Mucosa of rectum (tissue), 2 donors: ENCODE measurements at regions not wholly inside any gene's neighbourhood (a gene's known extent, or its start where the extent isn't known, plus 50 kb on each side); places are given as distances from the start of the nearest gene placed in this dataset.

ENCODE experiments used
- H3K27ac ChIP-seq, 2 donors: one replicate each; pipeline ENCODE4 v1.7.0; 2013; ENCODE audit warnings: inconsistent platforms in 2 of 2, low read depth in 2 of 2, low read length in 2 of 2
- H3K27me3 ChIP-seq, 2 donors: one replicate each; pipeline ENCODE4 v1.7.0; 2013; ENCODE audit warnings: low read length in 2 of 2; ENCODE audit not compliant: control insufficient read depth in 2 of 2, insufficient read depth in 2 of 2
- H3K36me3 ChIP-seq, 2 donors: one replicate each; pipeline ENCODE4 v1.7.0; 2013; ENCODE audit warnings: low read length in 2 of 2; ENCODE audit not compliant: control insufficient read depth in 2 of 2, insufficient read depth in 2 of 2
- H3K4me1 ChIP-seq, 2 donors: one replicate each; pipeline ENCODE4 v1.7.0; 2013; ENCODE audit warnings: low read length in 2 of 2, mild to moderate bottlenecking in 1 of 2; ENCODE audit not compliant: control insufficient read depth in 2 of 2, insufficient read depth in 2 of 2
- H3K4me3 ChIP-seq, 2 donors: one replicate each; pipeline ENCODE4 v1.7.0; 2013; ENCODE audit warnings: low read length in 2 of 2
- H3K9ac ChIP-seq, 2 donors: one replicate each; pipeline ENCODE4 v1.7.0; 2013; ENCODE audit warnings: low read length in 2 of 2, low read depth in 1 of 2, mild to moderate bottlenecking in 1 of 2
- H3K9me3 ChIP-seq, 2 donors: one replicate each; pipeline ENCODE4 v1.7.0; 2013; ENCODE audit warnings: low read length in 2 of 2; ENCODE audit not compliant: control insufficient read depth in 2 of 2
- donor health status: healthy.
- donor health status: Normal muscosa, but diverticular disease.

DNA sequence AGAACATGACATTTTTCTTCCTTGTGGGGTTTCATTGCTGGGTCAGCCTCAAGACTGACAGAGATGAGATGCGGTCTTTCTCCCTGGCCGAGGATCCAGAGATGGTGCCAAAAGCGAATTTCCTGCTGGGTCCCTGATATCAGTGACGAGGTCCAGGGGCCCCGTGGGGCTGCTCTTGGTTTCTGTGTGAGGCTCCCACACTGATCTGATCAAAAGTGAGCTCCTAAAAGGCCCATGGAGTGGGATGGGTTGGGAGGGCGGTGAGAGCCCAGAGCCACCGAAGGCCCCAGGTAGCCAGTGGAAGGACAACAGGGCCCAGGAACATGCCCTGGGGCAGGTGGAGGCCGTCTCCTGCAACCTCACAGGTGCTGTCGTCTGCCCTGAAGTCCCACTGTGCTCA lies 208.4 kb upstream of the CDH4 start:
- Histone ChIP-seq H3K9ac (no peak overlapping the region), H3K27me3 (no peaks in the 10 kb centered on the region), H3K36me3 (no peaks in the 10 kb centered on the region), H3K4me3 (no peak overlapping the region), H3K27ac (no peak overlapping the region), H3K9me3 (peaks cover 0 to 8% of the 10 kb centered on the region in 2 donors), H3K4me1 (no peaks in the 10 kb centered on the region)

DNA sequence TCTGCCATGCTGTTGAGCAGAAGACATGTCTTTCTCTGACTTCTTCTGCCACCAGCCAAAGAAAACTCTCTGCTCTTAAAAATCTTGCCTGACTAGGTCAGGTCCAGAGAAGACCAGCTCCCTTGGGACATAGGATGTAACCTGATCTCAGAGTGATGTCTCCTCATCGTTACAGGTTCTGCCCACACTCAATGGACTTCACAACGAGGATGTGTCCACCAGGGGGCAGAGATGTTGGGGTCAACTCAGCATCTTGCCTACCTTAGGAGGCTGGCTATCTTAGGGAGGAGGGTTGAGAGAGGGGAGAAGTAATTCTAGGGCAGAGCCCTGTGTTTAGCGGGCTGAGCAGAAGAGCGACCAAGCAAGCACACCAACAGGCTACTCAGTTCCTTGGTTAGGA lies 207.6 kb upstream of the CDH4 start:
- Histone ChIP-seq H3K4me1 (no peaks in the 10 kb centered on the region), H3K9ac (no peak overlapping the region), H3K4me3 (no peak overlapping the region), H3K9me3 (peaks cover 0 to 8% of the 10 kb centered on the region in 2 donors), H3K27ac (no peak overlapping the region), H3K27me3 (no peaks in the 10 kb centered on the region), H3K36me3 (no peaks in the 10 kb centered on the region)

- Histone ChIP-seq H3K27me3 (no peaks in the 10 kb centered on the region), H3K36me3 (no peaks in the 10 kb centered on the region), H3K9me3 (peaks cover 0 to 10% of the 10 kb centered on the region in 2 donors), H3K27ac (no peak overlapping the region), H3K4me3 (no peak overlapping the region), H3K4me1 (no peaks in the 10 kb centered on the region), H3K9ac (no peak overlapping the region)
Measured at GRCh38 chr20:61045091-61045490, 207.0 kb upstream of the CDH4 start.

GRCh38 chr20:61045876-61046585 lies 206.0 kb upstream of the CDH4 start:
- no peaks in the 10 kb centered on the region for H3K27me3 ChIP-seq
- no peak overlapping the region for H3K27ac ChIP-seq
- H3K4me3 ChIP-seq = no peak overlapping the region
- no peak overlapping the region for H3K9ac ChIP-seq
- peaks cover 0 to 10% of the 10 kb centered on the region in 2 donors for H3K9me3 ChIP-seq
- no peaks in the 10 kb centered on the region for H3K36me3 ChIP-seq
- no peaks in the 10 kb centered on the region for H3K4me1 ChIP-seq

GRCh38 chr20:61046721-61047351 lies 205.2 kb upstream of the CDH4 start:
- H3K9me3 ChIP-seq = peaks cover 0 to 8% of the 10 kb centered on the region in 2 donors
- H3K36me3 ChIP-seq = no peaks in the 10 kb centered on the region
- H3K4me3 ChIP-seq = no peak overlapping the region
- no peak overlapping the region for H3K9ac ChIP-seq
- H3K27ac ChIP-seq = no peak overlapping the region
- H3K27me3 ChIP-seq = no peaks in the 10 kb centered on the region
- H3K4me1 ChIP-seq = no peaks in the 10 kb centered on the region

- Histone ChIP-seq H3K9ac (no peak overlapping the region), H3K9me3 (peaks cover 0 to 7% of the 10 kb centered on the region in 2 donors), H3K4me1 (no peaks in the 10 kb centered on the region), H3K4me3 (no peak overlapping the region), H3K27ac (no peak overlapping the region), H3K36me3 (no peaks in the 10 kb centered on the region), H3K27me3 (no peaks in the 10 kb centered on the region)
Measured at GRCh38 chr20:61047515-61047914, 204.5 kb upstream of the CDH4 start.

GRCh38 chr20:61048302-61048701 lies 203.8 kb upstream of the CDH4 start:
- Histone ChIP-seq H3K9me3 (peaks cover 0 to 7% of the 10 kb centered on the region in 2 donors), H3K4me1 (no peaks in the 10 kb centered on the region), H3K27me3 (no peaks in the 10 kb centered on the region), H3K9ac (no peak overlapping the region), H3K36me3 (no peaks in the 10 kb centered on the region), H3K27ac (no peak overlapping the region), H3K4me3 (no peak overlapping the region)

DNA sequence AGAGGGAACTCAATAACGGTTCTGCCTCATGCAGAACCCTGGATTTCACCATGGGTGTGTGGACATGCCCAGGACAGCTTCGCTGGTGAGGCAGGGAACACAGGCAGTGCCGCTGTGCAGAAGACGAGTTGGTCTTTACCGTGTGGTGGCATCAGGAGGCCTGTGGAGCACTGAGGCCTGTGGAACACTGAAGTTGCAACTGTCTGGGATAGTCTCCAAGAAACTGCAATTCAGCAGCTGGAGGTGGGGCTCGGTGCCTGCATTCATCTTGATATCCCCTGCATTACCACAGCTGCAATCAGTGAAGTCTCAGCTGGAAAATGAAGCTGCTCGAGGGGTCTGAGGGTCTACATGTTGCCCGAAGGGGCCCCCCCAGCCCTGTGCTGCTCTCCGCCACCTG lies 202.4 kb upstream of the CDH4 start:
- Histone ChIP-seq H3K9ac (no peak overlapping the region), H3K27ac (no peak overlapping the region), H3K9me3 (peaks cover 0 to 7% of the 10 kb centered on the region in 2 donors), H3K4me1 (no peaks in the 10 kb centered on the region), H3K27me3 (no peaks in the 10 kb centered on the region), H3K4me3 (no peak overlapping the region), H3K36me3 (no peaks in the 10 kb centered on the region)

DNA sequence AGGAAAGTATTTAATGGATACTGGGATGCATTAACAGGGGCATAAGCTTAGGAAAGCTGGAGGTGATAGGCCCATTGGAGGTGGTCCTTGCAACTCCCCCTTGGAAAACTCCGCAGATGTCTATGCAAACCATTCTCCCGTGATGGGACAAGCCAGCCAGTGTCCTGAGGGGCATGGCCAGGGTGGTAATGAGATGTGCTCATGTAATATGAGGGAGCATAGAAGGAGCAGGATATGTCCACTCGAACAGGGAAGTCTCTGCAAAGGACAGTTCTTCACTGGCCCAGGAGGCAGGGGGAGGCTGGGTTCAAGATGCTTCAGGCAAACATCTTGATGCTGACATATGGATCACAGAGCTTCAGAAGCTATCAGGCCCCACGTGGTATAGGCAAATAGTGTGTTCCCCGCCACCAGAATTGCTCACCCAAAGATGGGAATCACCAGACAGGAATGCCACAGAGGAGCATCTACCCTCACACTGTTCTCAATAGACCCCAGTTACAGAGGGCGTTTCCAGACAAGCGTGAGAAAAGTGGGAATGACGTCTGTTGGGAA lies 201.6 kb upstream of the CDH4 start:
- Histone ChIP-seq H3K9me3 (peaks cover 0 to 7% of the 10 kb centered on the region in 2 donors), H3K9ac (no peak overlapping the region), H3K27ac (no peak overlapping the region), H3K36me3 (no peaks in the 10 kb centered on the region), H3K4me3 (no peak overlapping the region), H3K4me1 (no peaks in the 10 kb centered on the region), H3K27me3 (no peaks in the 10 kb centered on the region)

DNA sequence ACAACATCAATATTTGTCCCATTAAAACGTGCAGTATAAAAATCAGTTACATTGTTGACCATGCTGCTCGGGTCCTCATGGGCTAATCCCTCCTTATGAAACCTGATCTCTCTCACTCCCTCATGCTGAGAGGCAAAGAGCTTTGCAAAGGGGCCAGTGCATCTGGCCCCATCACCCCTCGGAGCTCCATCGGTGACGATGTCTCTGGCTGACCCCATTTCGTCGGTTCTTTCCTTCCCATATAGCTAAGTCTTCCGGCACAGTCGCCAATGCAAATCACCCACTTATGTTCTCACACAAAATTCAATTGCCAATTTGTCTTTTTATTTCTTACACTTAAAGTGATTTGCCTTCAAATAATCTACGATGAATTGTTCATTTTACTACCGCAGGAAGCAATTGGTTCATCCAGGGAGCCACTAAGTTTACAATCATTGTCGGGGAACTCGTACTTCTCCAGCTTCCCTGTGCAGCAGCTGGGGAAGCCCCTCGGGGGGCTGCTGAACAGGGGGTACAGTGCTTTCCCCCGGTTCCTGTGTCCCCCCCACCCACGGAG lies 199.8 kb upstream of the CDH4 start:
- H3K36me3 ChIP-seq = no peaks in the 10 kb centered on the region
- H3K9ac ChIP-seq = no peak overlapping the region
- no peak overlapping the region for H3K27ac ChIP-seq
- H3K4me1 ChIP-seq = no peaks in the 10 kb centered on the region
- H3K4me3 ChIP-seq = no peak overlapping the region
- peaks cover 0 to 7% of the 10 kb centered on the region in 2 donors for H3K9me3 ChIP-seq
- no peaks in the 10 kb centered on the region for H3K27me3 ChIP-seq
